Thoracic aorta (tissue), 2 donors: ENCODE measurements at regions not wholly inside any gene's neighbourhood (a gene's known extent, or its start where the extent isn't known, plus 50 kb on each side); places are given as distances from the start of the nearest gene placed in this dataset.

Experiments
- ATAC-seq: fragments of 150-250 bp; one replicate; pipeline ENCODE4 v1.8.0; 2017; ENCODE audit warnings: low read depth; ENCODE audit not compliant: insufficient number of reproducible peaks, low FRiP score
- DNase-seq: peaks from one replicate; pipeline ENCODE4 v3.0.0-alpha.2; 2020; ENCODE audit warnings: low spot score
- H3K27ac ChIP-seq, 2 donors: fragments of 200-600 bp; sonication (generic); 1 replicate in 1 of 2; 2 replicates in 1 of 2; pipeline ENCODE4 v1.5.1; 2016; ENCODE audit warnings: mild to moderate bottlenecking in 2 of 2, moderate library complexity in 2 of 2
- H3K27me3 ChIP-seq: fragments of 200-600 bp; sonication (generic); replicated peaks from 2 replicates; pipeline ENCODE4 v1.6.0; 2016; ENCODE audit warnings: mild to moderate bottlenecking; ENCODE audit not compliant: insufficient read depth
- H3K36me3 ChIP-seq: fragments of 200-600 bp; sonication (generic); one replicate; pipeline ENCODE4 v1.5.1; 2016
- H3K4me1 ChIP-seq, 2 donors: fragments of 200-600 bp; sonication (generic); 1 replicate in 1 of 2; 2 replicates in 1 of 2; pipeline versions ENCODE4 v1.5.1 to v1.6.0; 2016; ENCODE audit warnings: low read depth in 2 of 2, mild to moderate bottlenecking in 1 of 2; ENCODE audit not compliant: control insufficient read depth in 1 of 2
- H3K4me3 ChIP-seq: fragments of 200-600 bp; sonication (generic); 2 replicates; pipeline ENCODE4 v1.5.1; 2016; ENCODE audit warnings: mild to moderate bottlenecking
- H3K9me3 ChIP-seq: fragments of 200-600 bp; sonication (generic); 2 replicates; pipeline ENCODE4 v1.5.1; 2016
- TF ChIP-seq, protein P1 (sequence below): fragments of 200-600 bp; sonication (generic); IDR thresholded peaks from one replicate; pipeline ENCODE4 v1.5.1; 2019; ENCODE audit warnings: antibody characterized with exemption

DNA sequence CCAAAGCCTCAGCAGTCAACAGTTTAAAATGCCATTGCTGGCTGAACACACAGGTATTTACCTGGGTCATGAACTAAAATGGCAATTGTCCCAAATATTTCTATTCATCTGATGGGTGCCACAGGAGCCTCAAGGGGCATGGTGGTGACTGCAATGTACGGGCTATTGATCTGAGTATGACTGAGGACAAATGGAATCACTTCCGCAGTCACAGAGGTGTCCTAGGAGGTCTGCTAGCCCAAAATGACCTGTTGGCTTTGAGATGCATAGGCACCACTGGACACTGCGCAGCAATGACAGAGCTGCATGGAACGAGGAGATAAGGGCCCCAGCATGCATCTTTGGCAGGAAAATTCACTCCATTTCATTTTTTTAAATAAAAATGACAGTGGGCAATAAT is 474.1 kb upstream of the SOX5 start:
- H3K27ac ChIP-seq = no peak overlapping the region
- ATAC-seq = no peak

GRCh38 chr12:24421759-24422158 is 472.3 kb upstream of the SOX5 start:
- no peak overlapping the region for H3K27ac ChIP-seq

More for the DNA sequence above, 474.1 kb upstream of the SOX5 start:
- Histone ChIP-seq H3K36me3 (no peaks in the 10 kb centered on the region), H3K4me1 (peaks cover 5 to 18% of the 10 kb centered on the region in 2 donors), H3K9me3 (no peaks in the 10 kb centered on the region), H3K4me3 (no peak overlapping the region), H3K27me3 (no peaks in the 10 kb centered on the region)
- TF ChIP-seq, protein P1, sequence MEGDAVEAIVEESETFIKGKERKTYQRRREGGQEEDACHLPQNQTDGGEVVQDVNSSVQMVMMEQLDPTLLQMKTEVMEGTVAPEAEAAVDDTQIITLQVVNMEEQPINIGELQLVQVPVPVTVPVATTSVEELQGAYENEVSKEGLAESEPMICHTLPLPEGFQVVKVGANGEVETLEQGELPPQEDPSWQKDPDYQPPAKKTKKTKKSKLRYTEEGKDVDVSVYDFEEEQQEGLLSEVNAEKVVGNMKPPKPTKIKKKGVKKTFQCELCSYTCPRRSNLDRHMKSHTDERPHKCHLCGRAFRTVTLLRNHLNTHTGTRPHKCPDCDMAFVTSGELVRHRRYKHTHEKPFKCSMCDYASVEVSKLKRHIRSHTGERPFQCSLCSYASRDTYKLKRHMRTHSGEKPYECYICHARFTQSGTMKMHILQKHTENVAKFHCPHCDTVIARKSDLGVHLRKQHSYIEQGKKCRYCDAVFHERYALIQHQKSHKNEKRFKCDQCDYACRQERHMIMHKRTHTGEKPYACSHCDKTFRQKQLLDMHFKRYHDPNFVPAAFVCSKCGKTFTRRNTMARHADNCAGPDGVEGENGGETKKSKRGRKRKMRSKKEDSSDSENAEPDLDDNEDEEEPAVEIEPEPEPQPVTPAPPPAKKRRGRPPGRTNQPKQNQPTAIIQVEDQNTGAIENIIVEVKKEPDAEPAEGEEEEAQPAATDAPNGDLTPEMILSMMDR = no peak
- DNase-seq = no peak

DNA sequence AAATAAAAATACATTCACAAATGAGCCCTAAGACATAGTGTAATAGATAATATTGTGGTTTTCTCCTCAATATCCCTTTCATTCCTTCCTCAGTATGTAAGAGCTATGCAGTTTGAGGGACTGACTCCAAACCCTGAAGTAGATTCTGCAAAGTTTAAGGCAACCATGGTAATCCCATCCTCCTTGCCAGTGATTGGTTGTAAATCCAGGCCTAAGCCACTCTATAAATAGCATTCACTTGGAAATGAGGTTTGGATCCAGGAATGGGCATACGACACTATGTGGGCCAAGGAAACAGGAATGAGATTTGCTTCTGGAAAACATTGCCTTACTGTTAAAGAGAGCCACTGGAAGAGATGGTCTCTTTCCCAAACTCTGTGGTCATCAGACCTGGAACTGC is 468.7 kb upstream of the SOX5 start:
- Histone ChIP-seq H3K27me3 (no peaks in the 10 kb centered on the region), H3K4me3 (no peak overlapping the region), H3K27ac (peak overlapping the region; percentile 36 to 46), H3K4me1 (peaks cover 5 to 25% of the 10 kb centered on the region in 2 donors), H3K9me3 (no peaks in the 10 kb centered on the region), H3K36me3 (no peaks in the 10 kb centered on the region)
- TF ChIP-seq, protein P1 = no peak
- DNase-seq = no peak
- ATAC-seq = peak; percentile 69

More at GRCh38 chr12:24421759-24422158, 472.3 kb upstream of the SOX5 start:
- H3K4me3 ChIP-seq = no peak overlapping the region
- no peaks in the 10 kb centered on the region for H3K9me3 ChIP-seq
- peaks cover 7 to 31% of the 10 kb centered on the region in 2 donors for H3K4me1 ChIP-seq
- DNase-seq (no peak), ATAC-seq (no peak)
- TF ChIP-seq, protein P1 = no peak
- H3K36me3 ChIP-seq = no peaks in the 10 kb centered on the region
- no peaks in the 10 kb centered on the region for H3K27me3 ChIP-seq

DNA sequence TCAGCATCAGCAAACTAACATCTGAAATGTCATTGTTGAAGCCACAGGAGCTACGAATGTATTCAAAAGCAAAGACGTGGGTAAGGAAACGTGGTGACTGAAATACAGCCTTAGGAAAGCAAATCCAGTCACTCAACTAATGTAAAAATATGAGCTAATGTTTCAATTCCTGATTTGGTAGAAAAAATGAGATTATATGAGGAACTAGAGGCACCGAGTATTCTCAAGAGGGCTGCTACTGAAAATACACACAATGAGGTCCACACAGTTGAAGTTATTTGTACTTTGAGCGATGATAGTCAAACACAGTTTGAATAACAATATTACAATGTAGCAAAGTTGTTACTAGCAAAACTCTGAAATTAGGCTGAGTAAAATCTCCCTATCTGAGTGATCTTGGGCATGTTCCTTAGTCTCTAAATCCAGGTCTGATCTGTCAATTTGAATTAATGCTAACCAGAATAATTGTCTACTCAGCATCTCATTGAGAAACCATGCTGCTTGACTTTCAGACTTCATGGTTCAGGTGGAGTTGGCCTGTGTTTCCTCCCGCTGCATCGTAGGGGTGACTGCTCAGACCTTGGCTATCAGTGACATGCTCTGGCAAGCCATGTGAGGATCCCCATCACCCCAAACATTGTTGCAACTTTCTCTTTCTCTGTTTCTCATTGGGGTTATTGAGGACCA is 467.1 kb upstream of the SOX5 start:
- Histone ChIP-seq H3K4me1 (peaks cover 5 to 25% of the 10 kb centered on the region in 2 donors), H3K36me3 (no peaks in the 10 kb centered on the region), H3K9me3 (no peaks in the 10 kb centered on the region), H3K27me3 (no peaks in the 10 kb centered on the region), H3K4me3 (no peak overlapping the region), H3K27ac (no peak overlapping the region)
- DNase-seq (no peak), ATAC-seq (no peak)
- TF ChIP-seq, protein P1 = no peak

DNA sequence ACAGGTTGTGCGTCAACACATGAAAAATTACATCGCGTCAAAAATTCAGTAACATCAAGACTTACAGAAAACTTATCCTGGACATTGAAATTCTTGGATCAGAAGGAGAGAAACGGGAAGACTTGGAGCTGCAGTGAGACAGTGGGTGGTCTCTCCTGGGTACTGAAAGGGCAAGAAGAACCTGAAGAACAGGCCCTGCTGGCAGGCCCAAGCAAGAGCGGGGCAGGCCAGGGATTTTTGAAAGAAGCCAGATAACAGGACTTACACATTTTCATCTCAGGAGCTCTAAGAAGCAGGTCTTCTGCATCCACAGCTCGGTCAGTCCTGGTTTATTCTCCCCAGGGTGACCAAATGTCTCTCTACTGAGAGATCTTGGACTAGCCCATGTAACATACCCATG is 466.5 kb upstream of the SOX5 start:
- Histone ChIP-seq H3K9me3 (no peaks in the 10 kb centered on the region), H3K27me3 (no peaks in the 10 kb centered on the region), H3K27ac (no peak overlapping the region), H3K4me3 (no peak overlapping the region), H3K4me1 (peaks cover 5 to 25% of the 10 kb centered on the region in 2 donors), H3K36me3 (no peaks in the 10 kb centered on the region)
- TF ChIP-seq, protein P1 = no peak
- ATAC-seq = no peak
- DNase-seq = no peak
